Loucy (cell line): ENCODE measurements at regions not wholly inside any gene's neighbourhood (a gene's known extent, or its start where the extent isn't known, plus 50 kb on each side); places are given as distances from the start of the nearest gene placed in this dataset.

Experiments used
- CTCF ChIP-seq: fragments of 200-600 bp; sonication (generic); conservative IDR thresholded peaks from 2 replicates; pipeline ENCODE4 v1.5.1; 2014; ENCODE audit warnings: mild to moderate bottlenecking, antibody characterized with exemption, low read length
- EZH2phosphoT487 ChIP-seq: fragments of 200-600 bp; IDR thresholded peaks from 2 replicates; pipeline ENCODE4 v1.6.1; 2018; ENCODE audit warnings: antibody characterized with exemption, mild to moderate bottlenecking, moderate library complexity, borderline replicate concordance

- no peak for TF ChIP-seq CTCF
- no peak for TF ChIP-seq EZH2phosphoT487
These were observed 164.6 kb upstream of the DCC start for GRCh38 chr18:52175406-52175805.
